Kidney (tissue), 10 donors: ENCODE measurements at regions not wholly inside any gene's neighbourhood (a gene's known extent, or its start where the extent isn't known, plus 50 kb on each side); places are given as distances from the start of the nearest gene placed in this dataset.
"Not testable (repeated sequence)": the region's sequence is repeated elsewhere in the genome, so short reads cannot be mapped to it uniquely, and the experiment has no call there.

Experiments
- DNase-seq, 5 donors: peaks; one replicate each; pipeline ENCODE4 v3.0.0-alpha.2; 2013 to 2020
- FAIRE-seq: peaks from 2 replicates; lab custom pipeline; 2012; peaks lifted over from hg19 to GRCh38; lab: Jason Lieb, UNC
- H3K27ac ChIP-seq, 2 donors: one replicate each; pipeline ENCODE4 v1.7.0; 2013; ENCODE audit warnings: low read depth in 2 of 2, low read length in 2 of 2, inconsistent platforms in 1 of 2
- H3K27me3 ChIP-seq: one replicate; pipeline ENCODE4 v1.7.1; 2013; ENCODE audit warnings: low read length, inconsistent platforms; ENCODE audit not compliant: control insufficient read depth, insufficient read depth
- H3K36me3 ChIP-seq, 3 donors: one replicate each; pipeline versions ENCODE4 v1.7.0 to v1.7.1; 2013; ENCODE audit warnings: low read length in 3 of 3, control low read depth in 1 of 3, inconsistent platforms in 1 of 3; ENCODE audit not compliant: insufficient read depth in 3 of 3, control insufficient read depth in 2 of 3
- H3K4me1 ChIP-seq, 3 donors: one replicate each; pipeline versions ENCODE4 v1.7.0 to v1.7.1; 2013; ENCODE audit warnings: low read length in 3 of 3, inconsistent platforms in 1 of 3, low read depth in 1 of 3; ENCODE audit not compliant: control insufficient read depth in 2 of 3, insufficient read depth in 2 of 3
- H3K4me3 ChIP-seq, 3 donors: one replicate each; pipeline versions ENCODE4 v1.7.0 to v1.8.1; 2013; ENCODE audit warnings: low read length in 3 of 3, control low read depth in 1 of 3, inconsistent platforms in 1 of 3
- H3K9ac ChIP-seq, 3 donors: one replicate each; pipeline versions ENCODE4 v1.7.0 to v1.7.1; 2013; ENCODE audit warnings: low read length in 3 of 3, control low read depth in 1 of 3, inconsistent platforms in 1 of 3
- H3K9me3 ChIP-seq, 3 donors: one replicate each; pipeline versions ENCODE4 v1.7.0 to v1.7.1; 2013; ENCODE audit warnings: low read length in 3 of 3, control low read depth in 1 of 3, inconsistent platforms in 1 of 3; ENCODE audit not compliant: control insufficient read depth in 2 of 3, insufficient read depth in 1 of 3
- intact Hi-C: fragments of 100-400 bp; cut with DNase I; formaldehyde crosslinking; loops from one replicate; pipeline ENCODE4 v1.11.1; 2022
- donor health status: control.
- donor health status: control.
- donor health status: DM: yes; HTN: yes; CAD: no.
- donor health status: Normal renal cell carcinoma (clear cell type).

DNA sequence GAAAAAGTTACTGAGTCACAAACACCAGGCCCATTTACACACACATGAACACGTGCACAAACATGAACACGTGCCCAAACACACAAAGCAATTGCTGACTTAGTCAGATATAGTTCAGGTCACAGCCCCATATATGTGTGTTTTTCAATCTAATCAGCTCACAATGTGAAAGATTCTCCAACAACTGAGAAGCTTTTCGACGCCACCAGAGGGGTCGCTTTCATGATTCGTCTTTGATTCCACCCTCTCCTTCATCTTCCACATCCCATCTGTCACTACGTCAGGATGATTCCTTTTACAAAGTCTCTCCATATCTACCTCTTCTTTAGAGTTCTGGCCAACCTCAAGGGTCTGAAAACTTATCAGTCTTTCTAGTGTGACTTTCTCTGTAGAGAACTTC lies 188.7 kb upstream of the LRRC61 start:
- DNase-seq, intact Hi-C loops, H3K36me3 ChIP-seq, H3K4me3 ChIP-seq, H3K9me3 ChIP-seq, H3K9ac ChIP-seq, H3K4me1 ChIP-seq, H3K27me3 ChIP-seq, FAIRE-seq, H3K27ac ChIP-seq: not testable (repeated sequence)

DNA sequence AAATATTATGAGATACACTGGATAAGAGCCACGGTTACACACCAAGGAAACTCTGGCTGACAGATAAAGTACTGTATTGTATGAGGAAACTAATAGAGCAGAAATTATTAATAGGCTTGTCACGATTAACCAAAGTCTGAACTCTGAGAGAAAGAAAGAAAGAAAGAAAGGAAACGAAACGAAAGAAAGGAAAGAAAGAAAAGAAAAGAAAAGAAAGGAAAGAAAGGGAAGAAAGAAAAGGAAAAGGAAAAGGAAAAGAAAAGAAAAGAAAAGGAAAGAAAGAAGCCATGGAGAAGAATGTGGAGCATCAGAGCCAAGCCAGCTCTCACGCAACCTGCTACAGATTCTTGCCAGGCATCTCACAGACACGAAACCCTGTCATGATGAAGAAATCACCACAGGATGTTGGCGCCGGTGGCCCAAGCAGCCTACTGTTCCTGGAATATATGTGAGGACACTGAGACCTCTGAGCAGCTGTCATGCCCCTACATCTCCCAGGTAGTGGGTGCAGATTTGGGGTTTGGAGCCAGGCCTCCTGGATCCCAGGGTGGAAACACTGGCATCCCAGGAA lies 187.4 kb upstream of the LRRC61 start:
- H3K4me3 ChIP-seq, H3K27ac ChIP-seq, H3K36me3 ChIP-seq, DNase-seq, H3K4me1 ChIP-seq, FAIRE-seq, H3K9ac ChIP-seq, intact Hi-C loops, H3K27me3 ChIP-seq, H3K9me3 ChIP-seq: not testable (repeated sequence)

DNA sequence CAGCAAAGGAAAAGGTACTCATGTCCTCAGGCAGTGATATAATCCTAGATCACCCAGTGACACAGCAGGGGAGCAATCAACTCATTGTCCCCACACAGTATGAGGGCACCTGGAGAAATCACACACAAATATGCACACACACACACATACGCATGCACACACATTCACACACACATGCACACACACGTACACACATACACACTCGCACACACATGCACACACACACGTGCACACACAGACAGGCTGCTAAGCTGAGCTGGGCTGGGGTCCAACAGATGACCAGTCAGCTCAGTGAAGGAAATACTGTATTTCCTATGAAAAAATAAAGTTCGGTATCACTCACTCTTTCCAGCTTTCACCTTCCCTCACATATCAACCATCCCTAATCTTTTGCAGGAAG lies 183.3 kb upstream of the LRRC61 start:
- H3K9me3 ChIP-seq, H3K4me1 ChIP-seq, intact Hi-C loops, H3K9ac ChIP-seq, H3K27me3 ChIP-seq, H3K36me3 ChIP-seq, H3K27ac ChIP-seq, DNase-seq, H3K4me3 ChIP-seq, FAIRE-seq: not testable (repeated sequence)

DNA sequence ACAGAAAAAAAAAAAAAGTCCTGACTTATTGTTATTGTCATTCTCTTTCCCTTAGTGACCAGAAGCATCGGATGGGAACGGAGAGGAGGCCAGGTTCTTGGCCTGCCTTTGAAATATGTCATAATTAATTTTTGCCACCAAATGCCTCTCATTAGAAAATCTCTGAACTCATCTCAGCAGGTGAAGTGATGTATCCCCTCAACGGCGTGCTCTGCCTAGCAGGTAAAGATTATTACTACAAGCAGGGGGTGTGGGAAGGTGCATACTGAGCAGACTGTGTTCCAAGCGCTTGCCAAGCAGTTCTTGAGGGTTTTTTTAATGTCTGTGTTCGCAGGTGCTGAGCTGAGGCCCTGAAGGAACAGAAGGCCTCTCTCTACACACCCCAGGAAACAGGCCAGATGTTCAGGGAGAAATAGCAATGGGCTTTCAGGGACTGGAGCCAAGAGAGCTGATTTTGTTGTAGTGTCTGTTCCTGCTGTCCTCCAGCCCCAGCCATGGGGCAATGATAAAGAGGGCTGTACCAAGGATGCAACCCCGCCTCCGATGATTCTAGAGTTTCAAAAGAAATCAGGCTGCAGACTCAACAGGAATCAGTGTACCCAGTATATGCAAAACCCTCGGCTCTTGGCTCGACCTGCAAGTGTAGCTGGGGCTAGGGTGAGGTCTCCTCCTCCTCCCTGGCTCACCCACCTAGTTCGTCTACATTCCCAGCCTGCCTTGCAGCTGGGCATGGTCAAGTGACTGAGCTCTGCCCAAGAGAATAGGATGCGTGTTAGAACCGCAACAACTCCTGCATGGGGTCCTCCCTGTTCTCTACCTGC lies 181.4 kb upstream of the LRRC61 start:
- H3K27me3 ChIP-seq, H3K27ac ChIP-seq, H3K4me3 ChIP-seq, FAIRE-seq, H3K9me3 ChIP-seq, H3K36me3 ChIP-seq, intact Hi-C loops, H3K9ac ChIP-seq, H3K4me1 ChIP-seq: not testable (repeated sequence)
- peak in 1 of 5 donors; percentile 5 for DNase-seq

DNA sequence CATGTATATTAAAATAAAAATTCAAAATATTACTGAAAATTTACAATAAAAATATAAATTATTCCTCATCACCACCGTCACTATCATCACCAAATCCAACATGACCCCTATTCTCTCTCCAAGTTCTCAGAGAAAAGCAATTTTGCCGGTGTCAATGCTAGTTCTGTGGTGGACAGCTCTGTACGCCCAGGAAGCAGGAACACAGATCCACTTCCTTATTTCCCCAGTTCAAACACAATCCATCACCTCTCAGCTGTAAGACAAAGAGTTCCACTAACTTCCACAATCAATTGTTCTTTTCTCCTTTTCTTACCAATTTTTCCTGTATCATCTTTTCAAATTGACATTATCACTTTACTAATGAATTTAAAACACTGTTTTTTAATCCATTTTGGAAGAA lies 177.0 kb upstream of the LRRC61 start:
- FAIRE-seq, intact Hi-C loops: not testable (repeated sequence)

DNA sequence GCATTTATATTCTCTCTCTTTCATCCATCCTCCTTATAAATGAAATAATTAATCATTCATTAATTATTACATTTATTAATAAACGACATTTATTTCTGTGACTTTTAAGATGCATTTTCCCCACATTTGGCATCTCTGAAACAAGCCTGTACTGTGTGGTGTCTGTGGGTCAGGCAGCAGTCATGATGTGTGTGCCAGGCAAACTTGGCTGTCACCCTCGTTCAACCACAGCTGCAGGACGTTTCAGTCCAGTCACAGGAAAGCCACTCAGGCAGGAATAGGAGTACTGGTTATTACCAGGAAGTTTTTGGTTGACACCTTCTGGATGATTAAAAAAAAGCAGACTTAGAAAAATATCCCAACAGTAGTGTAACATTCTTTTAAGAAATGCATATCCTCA lies 175.6 kb upstream of the LRRC61 start:
- DNase-seq, H3K4me3 ChIP-seq, H3K27me3 ChIP-seq, H3K9me3 ChIP-seq, FAIRE-seq, H3K4me1 ChIP-seq, H3K9ac ChIP-seq, H3K36me3 ChIP-seq, intact Hi-C loops, H3K27ac ChIP-seq: not testable (repeated sequence)

More for the DNA sequence above, 177.0 kb upstream of the LRRC61 start:
- not testable (repeated sequence) for H3K36me3 ChIP-seq, H3K27ac ChIP-seq, DNase-seq, H3K4me3 ChIP-seq, H3K9me3 ChIP-seq, H3K4me1 ChIP-seq, H3K27me3 ChIP-seq, H3K9ac ChIP-seq

DNA sequence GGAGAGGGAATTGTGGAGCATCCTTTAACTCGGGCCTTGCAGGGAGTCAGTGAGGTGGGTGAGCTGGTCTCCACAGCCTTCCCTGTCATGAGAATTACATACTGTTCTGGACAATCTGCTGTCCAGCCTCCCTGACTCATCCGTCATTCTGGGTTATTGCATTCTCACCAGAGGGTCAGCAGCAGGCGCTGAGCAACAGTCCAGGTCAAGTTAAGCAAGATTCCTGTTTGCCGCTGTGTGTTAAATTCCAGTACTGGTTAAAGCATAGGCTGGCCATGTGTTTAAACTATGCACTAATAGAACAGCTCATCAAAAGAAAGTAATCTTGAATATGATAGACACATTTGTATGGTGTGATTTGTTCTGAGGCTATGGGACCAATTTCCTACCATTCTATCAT lies 167.1 kb upstream of the LRRC61 start:
- H3K9ac ChIP-seq, H3K4me3 ChIP-seq, H3K4me1 ChIP-seq, intact Hi-C loops, DNase-seq, FAIRE-seq, H3K27me3 ChIP-seq, H3K9me3 ChIP-seq, H3K36me3 ChIP-seq, H3K27ac ChIP-seq: not testable (repeated sequence)

DNA sequence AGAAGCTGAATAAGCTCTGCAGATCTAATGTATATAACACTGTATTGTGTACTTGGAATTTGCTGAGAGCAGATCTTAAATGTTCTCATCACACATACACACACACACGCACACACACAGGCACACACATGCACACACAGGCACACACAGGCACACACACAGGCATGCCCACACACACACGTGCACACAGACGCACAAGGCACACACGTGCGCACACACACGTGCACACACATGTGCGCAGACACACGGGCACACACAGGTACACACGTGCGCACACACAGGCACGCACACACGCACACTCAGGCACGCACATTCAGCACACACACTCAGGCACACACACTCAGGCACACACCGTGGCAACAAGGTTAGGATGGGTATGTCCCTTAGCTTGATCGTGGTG lies 164.5 kb upstream of the LRRC61 start:
- H3K9ac ChIP-seq, H3K4me1 ChIP-seq, H3K4me3 ChIP-seq, H3K27ac ChIP-seq, intact Hi-C loops, DNase-seq, H3K27me3 ChIP-seq, H3K9me3 ChIP-seq, FAIRE-seq, H3K36me3 ChIP-seq: not testable (repeated sequence)
